ENCODE measurements at regions not wholly inside any gene's neighbourhood (a gene's known extent, or its start where the extent isn't known, plus 50 kb on each side); places are given as distances from the start of the nearest gene placed in this dataset.

DNA sequence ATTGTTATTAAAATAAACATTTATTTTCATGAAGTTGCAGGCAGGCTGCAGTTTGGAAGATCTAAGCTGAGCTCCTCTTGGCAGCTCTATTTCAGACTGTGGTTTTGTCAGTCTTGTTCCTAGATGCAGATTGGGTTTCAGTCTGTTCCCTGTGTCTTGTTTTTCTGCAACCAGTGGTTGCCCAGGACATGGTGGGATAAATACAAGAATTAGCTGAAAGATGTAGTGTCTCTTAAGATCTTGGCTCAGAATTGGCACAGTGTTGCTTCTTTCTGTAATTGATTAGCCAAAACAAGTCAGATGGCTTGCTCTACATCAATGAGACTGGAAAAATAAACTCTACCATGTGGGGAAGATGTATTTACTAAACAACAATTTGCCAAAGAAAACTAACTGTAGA is 283.0 kb upstream of the BOD1L1 start:
- POLR2A ChIA-PET = no interaction called here
- no peaks in the 10 kb centered on the region for H3K4me1 ChIP-seq (ENCODE audit: control insufficient read depth, insufficient read depth, low read length)
- CTCF ChIA-PET = no interaction called here
- no peak overlapping the region for H3K27ac ChIP-seq (ENCODE audit: extremely low read depth, low read depth, low read length)
- H3K36me3 ChIP-seq (ENCODE audit: control insufficient read depth in 2 of 2, insufficient read depth in 1 of 2, low read length in 2 of 2) = no peaks in the 10 kb centered on the region
- TF ChIP-seq, protein P1, sequence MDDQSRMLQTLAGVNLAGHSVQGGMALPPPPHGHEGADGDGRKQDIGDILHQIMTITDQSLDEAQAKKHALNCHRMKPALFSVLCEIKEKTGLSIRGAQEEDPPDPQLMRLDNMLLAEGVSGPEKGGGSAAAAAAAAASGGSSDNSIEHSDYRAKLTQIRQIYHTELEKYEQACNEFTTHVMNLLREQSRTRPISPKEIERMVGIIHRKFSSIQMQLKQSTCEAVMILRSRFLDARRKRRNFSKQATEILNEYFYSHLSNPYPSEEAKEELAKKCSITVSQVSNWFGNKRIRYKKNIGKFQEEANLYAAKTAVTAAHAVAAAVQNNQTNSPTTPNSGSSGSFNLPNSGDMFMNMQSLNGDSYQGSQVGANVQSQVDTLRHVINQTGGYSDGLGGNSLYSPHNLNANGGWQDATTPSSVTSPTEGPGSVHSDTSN (CRISPR knock-in tag; IDR thresholded peaks at IDR 0.05) = no peak
- TF ChIP-seq, protein P2, sequence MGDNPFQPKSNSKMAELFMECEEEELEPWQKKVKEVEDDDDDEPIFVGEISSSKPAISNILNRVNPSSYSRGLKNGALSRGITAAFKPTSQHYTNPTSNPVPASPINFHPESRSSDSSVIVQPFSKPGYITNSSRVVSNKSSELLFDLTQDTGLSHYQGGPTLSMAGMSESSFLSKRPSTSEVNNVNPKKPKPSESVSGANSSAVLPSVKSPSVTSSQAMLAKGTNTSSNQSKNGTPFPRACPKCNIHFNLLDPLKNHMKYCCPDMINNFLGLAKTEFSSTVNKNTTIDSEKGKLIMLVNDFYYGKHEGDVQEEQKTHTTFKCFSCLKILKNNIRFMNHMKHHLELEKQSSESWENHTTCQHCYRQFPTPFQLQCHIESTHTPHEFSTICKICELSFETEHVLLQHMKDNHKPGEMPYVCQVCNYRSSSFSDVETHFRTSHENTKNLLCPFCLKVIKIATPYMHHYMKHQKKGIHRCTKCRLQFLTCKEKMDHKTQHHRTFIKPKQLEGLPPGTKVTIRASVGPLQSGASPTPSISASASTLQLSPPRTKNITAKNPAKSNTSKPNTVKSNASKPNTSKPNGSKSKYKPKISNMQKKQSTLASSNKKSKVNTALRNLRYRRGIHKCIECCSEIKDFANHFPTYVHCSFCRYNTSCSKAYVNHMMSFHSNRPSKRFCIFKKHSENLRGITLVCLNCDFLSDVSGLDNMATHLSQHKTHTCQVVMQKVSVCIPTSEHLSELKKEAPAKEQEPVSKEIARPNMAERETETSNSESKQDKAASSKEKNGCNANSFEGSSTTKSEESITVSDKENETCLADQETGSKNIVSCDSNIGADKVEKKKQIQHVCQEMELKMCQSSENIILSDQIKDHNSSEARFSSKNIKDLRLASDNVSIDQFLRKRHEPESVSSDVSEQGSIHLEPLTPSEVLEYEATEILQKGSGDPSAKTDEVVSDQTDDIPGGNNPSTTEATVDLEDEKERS (tag by site-specific recombination; IDR thresholded peaks at IDR 0.05) = no peak
- TF ChIP-seq SETDB1 (IDR thresholded peaks at IDR 0.05; ENCODE audit: insufficient read length, low read length) (no peak), SCRT1 (tag by site-specific recombination; IDR thresholded peaks at IDR 0.05; ENCODE audit: borderline replicate concordance) (no peak), FEZF1 (tag by site-specific recombination; IDR thresholded peaks at IDR 0.05) (no peak)
- TF ChIP-seq, protein P3, sequence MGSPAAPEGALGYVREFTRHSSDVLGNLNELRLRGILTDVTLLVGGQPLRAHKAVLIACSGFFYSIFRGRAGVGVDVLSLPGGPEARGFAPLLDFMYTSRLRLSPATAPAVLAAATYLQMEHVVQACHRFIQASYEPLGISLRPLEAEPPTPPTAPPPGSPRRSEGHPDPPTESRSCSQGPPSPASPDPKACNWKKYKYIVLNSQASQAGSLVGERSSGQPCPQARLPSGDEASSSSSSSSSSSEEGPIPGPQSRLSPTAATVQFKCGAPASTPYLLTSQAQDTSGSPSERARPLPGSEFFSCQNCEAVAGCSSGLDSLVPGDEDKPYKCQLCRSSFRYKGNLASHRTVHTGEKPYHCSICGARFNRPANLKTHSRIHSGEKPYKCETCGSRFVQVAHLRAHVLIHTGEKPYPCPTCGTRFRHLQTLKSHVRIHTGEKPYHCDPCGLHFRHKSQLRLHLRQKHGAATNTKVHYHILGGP (tag by site-specific recombination; IDR thresholded peaks at IDR 0.05) = no peak
- TF ChIP-seq, protein P4, sequence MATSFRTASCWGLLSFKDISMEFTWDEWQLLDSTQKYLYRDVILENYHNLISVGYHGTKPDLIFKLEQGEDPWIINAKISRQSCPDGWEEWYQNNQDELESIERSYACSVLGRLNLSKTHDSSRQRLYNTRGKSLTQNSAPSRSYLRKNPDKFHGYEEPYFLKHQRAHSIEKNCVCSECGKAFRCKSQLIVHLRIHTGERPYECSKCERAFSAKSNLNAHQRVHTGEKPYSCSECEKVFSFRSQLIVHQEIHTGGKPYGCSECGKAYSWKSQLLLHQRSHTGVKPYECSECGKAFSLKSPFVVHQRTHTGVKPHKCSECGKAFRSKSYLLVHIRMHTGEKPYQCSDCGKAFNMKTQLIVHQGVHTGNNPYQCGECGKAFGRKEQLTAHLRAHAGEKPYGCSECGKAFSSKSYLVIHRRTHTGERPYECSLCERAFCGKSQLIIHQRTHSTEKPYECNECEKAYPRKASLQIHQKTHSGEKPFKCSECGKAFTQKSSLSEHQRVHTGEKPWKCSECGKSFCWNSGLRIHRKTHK (tag by site-specific recombination; IDR thresholded peaks at IDR 0.05) = no peak
- TF ChIP-seq, protein P5, sequence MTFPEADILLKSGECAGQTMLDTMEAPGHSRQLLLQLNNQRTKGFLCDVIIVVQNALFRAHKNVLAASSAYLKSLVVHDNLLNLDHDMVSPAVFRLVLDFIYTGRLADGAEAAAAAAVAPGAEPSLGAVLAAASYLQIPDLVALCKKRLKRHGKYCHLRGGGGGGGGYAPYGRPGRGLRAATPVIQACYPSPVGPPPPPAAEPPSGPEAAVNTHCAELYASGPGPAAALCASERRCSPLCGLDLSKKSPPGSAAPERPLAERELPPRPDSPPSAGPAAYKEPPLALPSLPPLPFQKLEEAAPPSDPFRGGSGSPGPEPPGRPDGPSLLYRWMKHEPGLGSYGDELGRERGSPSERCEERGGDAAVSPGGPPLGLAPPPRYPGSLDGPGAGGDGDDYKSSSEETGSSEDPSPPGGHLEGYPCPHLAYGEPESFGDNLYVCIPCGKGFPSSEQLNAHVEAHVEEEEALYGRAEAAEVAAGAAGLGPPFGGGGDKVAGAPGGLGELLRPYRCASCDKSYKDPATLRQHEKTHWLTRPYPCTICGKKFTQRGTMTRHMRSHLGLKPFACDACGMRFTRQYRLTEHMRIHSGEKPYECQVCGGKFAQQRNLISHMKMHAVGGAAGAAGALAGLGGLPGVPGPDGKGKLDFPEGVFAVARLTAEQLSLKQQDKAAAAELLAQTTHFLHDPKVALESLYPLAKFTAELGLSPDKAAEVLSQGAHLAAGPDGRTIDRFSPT (tag by site-specific recombination; IDR thresholded peaks at IDR 0.05) = no peak
- H3K9me3 ChIP-seq (ENCODE audit: control insufficient read depth, insufficient read depth, low read depth, low read length) = no peaks in the 10 kb centered on the region
- no peak overlapping the region for H3K4me3 ChIP-seq (ENCODE audit: low read depth, low read length)

DNA sequence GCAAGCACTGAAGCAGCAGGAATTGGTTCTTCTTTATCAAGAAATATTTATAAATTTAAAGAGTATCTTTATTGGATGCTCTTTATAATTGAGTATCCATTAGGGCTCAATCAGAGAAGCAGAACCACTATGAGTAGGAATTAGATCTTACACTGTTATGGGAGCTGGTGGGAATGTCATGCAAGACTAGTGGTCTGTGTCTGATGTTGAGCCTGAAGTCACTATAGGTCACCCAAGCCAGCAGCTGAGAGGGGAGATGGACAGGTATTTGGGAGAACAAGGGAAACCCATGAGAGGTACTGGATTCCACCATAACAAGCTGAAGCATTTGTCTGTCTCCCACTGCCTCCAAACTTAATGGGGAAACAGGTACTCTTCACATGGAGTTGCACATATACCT is 283.7 kb upstream of the BOD1L1 start:
- H3K27ac ChIP-seq (ENCODE audit: extremely low read depth, low read depth, low read length) = no peak overlapping the region
- POLR2A ChIA-PET = no interaction called here

More for the DNA sequence above, 283.7 kb upstream of the BOD1L1 start:
- H3K36me3 ChIP-seq (ENCODE audit: control insufficient read depth in 2 of 2, insufficient read depth in 1 of 2, low read length in 2 of 2) = no peaks in the 10 kb centered on the region
- CTCF ChIA-PET = no interaction called here
- no peak for TF ChIP-seq ZNF777 (tag by site-specific recombination; IDR thresholded peaks at IDR 0.05; ENCODE audit: borderline replicate concordance)
- TF ChIP-seq ZNF629 (tag by site-specific recombination; IDR thresholded peaks at IDR 0.05) = no peak
- no peak for TF ChIP-seq MZF1 (tag by site-specific recombination; IDR thresholded peaks at IDR 0.05; ENCODE audit: borderline replicate concordance)
- TF ChIP-seq HOXC10 (CRISPR knock-in tag; IDR thresholded peaks at IDR 0.05) = no peak
- no peak for TF ChIP-seq ZNF544 (tag by site-specific recombination; IDR thresholded peaks at IDR 0.05)
- no peak for TF ChIP-seq ZNF214 (tag by site-specific recombination; IDR thresholded peaks at IDR 0.05; ENCODE audit: borderline replicate concordance)
- no peak for TF ChIP-seq ZNF350 (tag by site-specific recombination; IDR thresholded peaks at IDR 0.05)
- TF ChIP-seq, protein P6, sequence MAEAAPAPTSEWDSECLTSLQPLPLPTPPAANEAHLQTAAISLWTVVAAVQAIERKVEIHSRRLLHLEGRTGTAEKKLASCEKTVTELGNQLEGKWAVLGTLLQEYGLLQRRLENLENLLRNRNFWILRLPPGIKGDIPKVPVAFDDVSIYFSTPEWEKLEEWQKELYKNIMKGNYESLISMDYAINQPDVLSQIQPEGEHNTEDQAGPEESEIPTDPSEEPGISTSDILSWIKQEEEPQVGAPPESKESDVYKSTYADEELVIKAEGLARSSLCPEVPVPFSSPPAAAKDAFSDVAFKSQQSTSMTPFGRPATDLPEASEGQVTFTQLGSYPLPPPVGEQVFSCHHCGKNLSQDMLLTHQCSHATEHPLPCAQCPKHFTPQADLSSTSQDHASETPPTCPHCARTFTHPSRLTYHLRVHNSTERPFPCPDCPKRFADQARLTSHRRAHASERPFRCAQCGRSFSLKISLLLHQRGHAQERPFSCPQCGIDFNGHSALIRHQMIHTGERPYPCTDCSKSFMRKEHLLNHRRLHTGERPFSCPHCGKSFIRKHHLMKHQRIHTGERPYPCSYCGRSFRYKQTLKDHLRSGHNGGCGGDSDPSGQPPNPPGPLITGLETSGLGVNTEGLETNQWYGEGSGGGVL (tag by site-specific recombination; IDR thresholded peaks at IDR 0.05) = no peak
- H3K9me3 ChIP-seq (ENCODE audit: control insufficient read depth, insufficient read depth, low read depth, low read length) = no peaks in the 10 kb centered on the region
- H3K4me3 ChIP-seq (ENCODE audit: low read depth, low read length) = no peak overlapping the region
- H3K4me1 ChIP-seq (ENCODE audit: control insufficient read depth, insufficient read depth, low read length) = no peaks in the 10 kb centered on the region

Measured in HEK293 (cell line).